NCI-H345 treated with DMSO at 0.1 percent for 48 hours (cell line): ENCODE measurements at regions not wholly inside any gene's neighbourhood (a gene's known extent, or its start where the extent isn't known, plus 50 kb on each side); places are given as distances from the start of the nearest gene placed in this dataset.

Source experiments
- DNase-seq: peaks from one replicate; lab custom pipeline; 2025; ENCODE audit not compliant: unreplicated experiment; lab: John Stamatoyannopoulos, UW

GRCh38 chrX:120819126-120819525 is 56.5 kb downstream of the CT47B1 start:
- no peak for DNase-seq

GRCh38 chrX:120813982-120814381 is 61.7 kb downstream of the CT47B1 start:
- DNase-seq: no peak

DNA sequence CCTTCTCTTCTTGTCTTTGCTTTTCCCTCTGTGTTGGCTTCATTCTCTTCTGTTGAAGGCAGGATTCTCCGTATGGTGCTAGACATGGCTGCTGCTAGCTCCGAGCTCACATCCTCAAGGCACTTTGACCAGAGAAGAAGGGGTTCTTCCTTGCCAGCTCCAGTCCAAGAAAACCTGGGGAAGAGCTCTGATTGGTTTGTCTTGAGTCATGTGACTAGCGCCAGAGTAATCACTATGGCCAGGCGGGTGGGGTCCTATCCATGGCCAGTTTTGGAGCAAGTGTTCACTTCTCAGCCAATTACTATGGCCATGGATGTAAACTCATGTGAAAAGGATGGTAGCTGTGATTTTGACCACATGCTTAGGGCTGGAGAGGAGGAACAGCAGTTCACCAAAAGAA is 74.2 kb downstream of the CT47B1 start:
- no peak for DNase-seq

GRCh38 chrX:120797188-120797851 is 78.3 kb downstream of the CT47B1 start:
- no peak for DNase-seq

DNA sequence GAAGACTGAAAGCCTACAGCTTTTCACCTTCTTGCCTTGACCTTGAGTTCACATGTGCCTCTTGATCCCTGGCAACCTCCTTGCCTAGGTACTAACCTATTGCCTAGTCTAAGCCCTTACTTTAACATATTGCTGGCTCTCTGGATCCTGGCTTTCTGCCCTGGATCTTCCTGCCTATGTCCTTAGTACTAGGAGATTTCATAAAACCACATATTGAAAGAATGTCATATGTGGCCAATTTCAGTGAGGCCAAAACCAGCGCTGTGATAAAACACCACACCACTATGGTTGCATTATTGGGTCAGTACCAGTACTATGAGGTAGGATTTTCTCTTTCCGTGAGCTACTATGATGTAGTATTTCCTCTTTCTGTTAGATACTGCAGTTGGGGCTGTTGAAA is 80.4 kb downstream of the CT47B1 start:
- DNase-seq: no peak

DNA sequence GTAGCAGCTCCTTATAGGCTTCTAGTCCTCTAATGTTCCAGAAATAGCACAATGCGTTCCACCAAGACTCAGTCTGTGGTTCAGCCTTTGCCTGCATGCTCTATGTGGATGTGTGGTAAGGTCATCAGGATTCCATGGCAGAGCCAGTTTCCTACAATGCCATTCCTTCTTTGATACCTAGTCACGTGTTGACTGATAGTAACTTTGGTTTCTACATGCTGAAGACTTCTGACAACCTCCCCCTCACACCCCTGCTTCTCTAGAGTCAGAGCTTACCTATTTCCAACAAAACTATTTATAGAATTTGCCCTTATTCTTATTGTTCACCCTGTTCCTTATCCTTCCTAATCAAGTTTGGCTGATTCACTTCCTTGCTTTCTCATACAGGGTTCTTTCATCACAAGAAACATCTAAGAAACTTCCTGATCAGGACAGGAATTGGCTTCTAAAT is 81.1 kb downstream of the CT47B1 start:
- no peak for DNase-seq

DNA sequence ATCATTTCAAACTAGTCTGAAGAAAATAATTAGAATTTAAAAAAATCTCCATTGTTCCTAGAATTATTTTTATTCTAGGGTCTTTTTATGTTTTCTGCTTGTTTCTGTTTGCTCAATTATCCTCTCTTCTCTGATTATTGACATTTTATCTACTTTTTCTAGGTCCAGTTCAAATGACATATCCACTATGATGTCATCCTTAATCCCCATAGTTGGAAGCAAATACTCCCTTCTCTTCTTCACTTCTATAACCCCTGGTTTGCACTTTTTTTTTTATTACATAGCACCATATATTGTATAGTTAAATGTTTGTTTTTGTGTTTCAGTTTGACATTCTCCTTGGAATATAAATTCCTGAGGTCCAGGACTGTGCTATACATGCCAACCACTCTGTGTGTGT is 82.6 kb downstream of the CT47B1 start:
- DNase-seq: no peak

- no peak for DNase-seq
Measured at GRCh38 chrX:120791013-120791643, 84.5 kb downstream of the CT47B1 start.

DNA sequence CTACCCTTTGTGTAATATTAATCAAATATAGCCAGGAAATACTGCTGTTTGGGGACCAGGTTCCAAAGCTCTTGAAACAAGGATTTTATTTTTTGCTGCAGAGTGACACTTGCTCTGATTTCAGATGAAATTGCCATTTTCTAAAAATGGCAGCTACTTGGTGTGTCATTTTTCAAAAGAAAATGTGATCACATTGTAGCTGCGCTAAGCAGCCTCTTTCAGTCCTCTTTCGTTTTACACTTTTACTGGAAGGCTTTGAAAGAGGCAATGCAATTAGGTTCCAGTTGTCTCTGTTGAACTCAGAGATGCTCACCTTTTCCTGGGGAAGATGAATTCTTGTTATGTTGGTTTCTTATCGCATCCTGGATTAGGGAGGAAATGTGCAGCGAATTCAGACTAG is 85.1 kb downstream of the CT47B1 start:
- DNase-seq: no peak

- DNase-seq: peak; percentile 40
Measured at GRCh38 chrX:120790118-120790517, 85.5 kb downstream of the CT47B1 start.

GRCh38 chrX:120781403-120781802 is 94.3 kb downstream of the CT47B1 start:
- DNase-seq: no peak

- DNase-seq: no peak
Measured at GRCh38 chrX:120775959-120776358, 99.7 kb downstream of the CT47B1 start.

DNA sequence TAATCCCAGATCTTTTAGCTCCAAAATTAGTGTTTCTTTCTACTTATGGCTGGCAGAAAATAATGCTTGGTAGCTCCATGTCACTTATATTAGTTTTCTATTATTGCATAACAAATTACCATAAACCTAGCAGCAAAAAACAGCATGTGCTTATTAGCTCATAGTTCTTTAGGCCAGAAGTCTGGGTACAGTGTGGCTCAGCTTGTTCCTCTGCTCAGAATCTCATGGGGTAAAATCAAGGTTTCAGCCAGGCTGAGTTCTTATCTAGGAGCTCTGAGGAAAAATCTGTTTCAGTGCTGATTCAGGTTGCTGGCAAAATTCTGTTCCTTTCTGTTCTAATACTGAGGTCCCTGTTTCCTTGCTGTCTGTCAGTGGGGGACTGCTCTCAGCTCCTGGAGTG is 101.1 kb downstream of the CT47B1 start:
- no peak for DNase-seq

DNA sequence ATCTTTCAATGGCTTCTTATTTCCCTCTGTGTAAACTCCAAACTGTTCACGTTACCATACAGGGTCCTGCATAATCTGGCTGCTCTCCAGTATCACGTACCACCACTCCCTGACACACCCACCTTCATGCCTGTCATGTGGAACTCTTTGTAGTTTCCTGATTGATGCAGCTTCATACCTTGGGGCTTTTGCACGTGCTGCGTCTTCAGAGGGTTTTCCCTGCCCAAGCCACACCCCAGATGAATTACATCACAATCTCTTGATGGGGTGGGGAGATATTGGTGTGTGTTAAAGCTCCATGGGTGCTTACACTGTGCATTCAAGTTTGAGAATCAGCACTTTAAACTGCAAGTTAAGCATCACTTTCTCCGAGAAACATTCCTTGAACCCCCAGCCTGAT is 101.9 kb downstream of the CT47B1 start:
- DNase-seq: no peak

DNA sequence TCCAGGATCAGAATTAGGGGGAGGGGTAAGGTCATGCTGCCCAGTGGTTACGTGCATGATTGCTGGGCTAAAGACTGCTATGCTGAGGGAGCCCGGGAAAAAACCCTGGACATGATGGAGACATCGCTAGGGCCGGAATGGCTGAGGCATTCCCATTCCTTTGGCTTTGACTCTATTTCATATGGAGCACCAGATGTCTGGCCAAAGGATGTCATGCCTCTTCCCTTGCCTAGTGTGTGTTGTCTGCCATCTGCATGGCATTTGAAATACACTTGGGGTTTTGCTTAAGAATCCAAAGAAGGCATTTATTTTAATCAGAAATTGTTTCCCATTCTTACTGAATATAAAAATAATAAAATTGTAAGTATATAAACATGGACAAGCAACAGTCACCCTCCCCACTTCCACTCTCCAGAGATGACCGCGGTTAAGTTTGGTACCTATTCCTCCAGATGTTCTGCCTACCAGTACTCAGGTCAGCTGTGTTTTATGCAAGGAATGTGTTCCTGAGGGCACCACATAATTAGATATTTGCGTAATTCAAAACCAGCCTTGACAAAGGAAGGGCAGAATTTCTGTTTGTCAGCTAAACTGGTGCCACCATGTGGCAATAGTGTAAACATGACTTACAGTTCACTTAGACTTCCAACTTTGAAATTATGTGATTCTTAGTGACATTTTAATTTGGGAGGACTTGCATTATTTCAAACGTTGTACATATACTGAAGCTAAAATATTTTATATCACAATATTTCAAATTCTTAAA is 105.9 kb downstream of the CT47B1 start:
- no peak for DNase-seq

GRCh38 chrX:120768681-120769080 is 107.0 kb downstream of the CT47B1 start:
- no peak for DNase-seq

GRCh38 chrX:120768254-120768653 is 107.4 kb downstream of the CT47B1 start:
- no peak for DNase-seq

DNA sequence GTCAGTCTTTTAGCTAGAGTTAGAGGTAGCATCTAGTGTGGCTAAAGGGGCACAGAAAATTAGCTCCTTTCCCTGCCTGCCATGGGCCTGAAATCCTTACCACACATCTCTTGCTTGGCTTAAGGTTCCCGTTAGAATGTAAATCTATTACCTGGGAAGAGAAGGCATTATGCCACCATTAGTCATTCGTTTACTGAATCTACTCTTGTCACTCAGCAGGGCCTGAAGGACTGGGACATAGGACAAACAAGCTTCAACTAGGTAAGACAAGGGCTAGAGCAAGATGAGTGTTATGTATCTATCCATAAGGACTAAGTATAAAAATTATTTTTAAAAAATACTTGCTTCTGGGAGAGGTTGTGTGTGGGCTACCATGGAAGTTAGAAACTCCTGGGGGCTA is 112.4 kb downstream of the CT47B1 start:
- no peak for DNase-seq

DNA sequence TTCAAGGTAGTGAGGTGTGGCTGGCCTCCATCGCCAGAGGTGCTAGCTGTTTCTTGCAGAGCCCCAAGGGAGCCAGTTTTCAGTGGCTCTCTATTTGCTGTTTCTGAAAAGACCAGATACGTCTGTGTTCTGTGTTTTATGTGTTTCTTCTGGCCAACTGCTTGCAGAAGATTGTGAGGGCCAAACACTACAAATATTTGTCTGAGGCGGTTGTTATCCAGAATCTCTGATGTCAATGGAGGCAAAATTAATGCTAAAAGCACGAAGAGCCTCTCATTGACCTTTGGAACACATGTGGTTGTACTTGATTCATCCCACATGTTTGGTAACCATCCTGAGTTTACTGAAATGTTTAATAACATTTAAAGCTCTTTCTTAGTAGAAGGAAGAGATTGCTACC is 113.9 kb downstream of the CT47B1 start:
- DNase-seq: no peak

DNA sequence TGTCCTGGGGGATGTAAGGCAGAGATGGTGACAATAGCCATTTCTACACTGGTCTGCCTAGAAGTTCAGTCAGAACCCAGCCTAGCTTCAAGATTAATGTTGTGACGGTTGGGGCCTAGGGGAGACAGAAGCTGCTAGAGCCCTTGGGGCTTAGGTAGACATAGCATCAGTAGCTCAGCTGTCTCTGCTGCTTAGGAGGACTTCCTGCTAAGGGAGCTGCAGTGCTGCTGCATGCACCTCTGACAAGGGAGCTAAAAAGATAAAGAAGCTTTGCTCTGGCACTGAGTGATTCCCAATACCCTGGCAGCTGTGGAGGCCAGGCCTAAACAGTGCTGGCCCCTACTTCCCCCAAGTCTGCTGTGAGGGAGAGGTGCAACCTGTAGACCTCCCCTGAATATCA is 116.0 kb downstream of the CT47B1 start:
- DNase-seq: no peak

DNA sequence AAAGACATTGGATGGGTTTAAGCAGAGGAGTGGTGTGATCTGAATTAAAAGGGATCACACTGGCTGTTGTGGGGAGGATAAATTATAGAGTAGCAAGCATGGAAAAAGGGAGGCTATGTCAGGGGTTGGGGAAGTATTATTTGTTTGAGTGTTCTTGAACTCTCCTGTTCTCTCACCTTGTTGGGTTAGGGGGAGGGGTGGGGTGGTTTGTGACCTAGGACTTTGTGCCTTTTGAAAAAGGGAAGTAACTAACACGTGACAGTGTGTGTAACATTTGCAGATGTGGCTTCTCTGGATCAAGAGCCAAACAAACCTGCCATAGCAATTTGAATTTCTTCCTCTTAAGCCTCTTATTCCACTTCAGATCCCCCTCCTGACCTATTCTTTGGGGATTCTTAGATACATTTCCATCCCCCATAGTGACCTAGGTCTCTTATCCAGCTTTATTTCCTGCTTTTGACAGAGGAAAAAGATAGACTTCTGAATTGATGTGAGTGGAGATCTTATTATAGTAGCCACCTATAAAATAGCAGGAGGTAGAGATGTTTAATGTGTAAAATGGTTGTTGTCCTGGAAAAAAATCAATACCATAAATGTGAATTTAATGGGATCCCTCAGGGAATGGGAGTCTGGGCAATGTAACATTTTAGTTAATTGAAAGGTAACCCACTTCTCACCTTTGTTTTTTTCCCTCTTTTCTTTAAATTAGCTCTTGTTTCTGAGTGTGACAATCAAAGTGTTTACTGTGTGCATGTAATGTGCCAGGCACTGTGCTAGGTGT is 120.4 kb downstream of the CT47B1 start:
- DNase-seq: no peak
